HCT116 (cell line): ENCODE measurements at regions not wholly inside any gene's neighbourhood (a gene's known extent, or its start where the extent isn't known, plus 50 kb on each side); places are given as distances from the start of the nearest gene placed in this dataset.

Source experiments
- ATAC-seq: fragments of 200-7000 bp; cut with Tn5 transposase; 2 replicates; pipeline ENCODE4 v1.9.1; 2020; ENCODE audit warnings: mild to moderate bottlenecking, moderate library complexity
- BruUV-seq: library from RNA; stranded (reverse); fragments of 400-500 nt; replicated peaks from 2 replicates; lab custom pipeline; 2021; lab: Mats Ljungman, UMichigan
- CTCF ChIA-PET: fragments of 300-600 bp; sonication (Branson Sonifier 250); formaldehyde crosslinking; loops from one replicate; lab custom pipeline; 2021; ENCODE audit warnings: antibody characterized with exemption; lab: Charles Lee
- POLR2A ChIA-PET: fragments of 300-600, 350-600 bp; sonication (Branson Sonifier 250); formaldehyde crosslinking; loops from one replicate; lab custom pipeline; 2021; ENCODE audit warnings: antibody characterized with exemption; lab: Charles Lee
- RAD21 ChIA-PET, 2 experiments: fragments of 300-600 bp; sonication (Branson Sonifier 250); formaldehyde crosslinking; loops; one replicate each; lab custom pipeline; 2023; ENCODE audit warnings: low total read pairs in 2 of 2; ENCODE audit not compliant: uncharacterized antibody in 2 of 2, unreplicated experiment in 2 of 2, low non-redundant PET in 1 of 2; lab: Charles Lee
- DNase-seq: peaks from one replicate; pipeline ENCODE4 v3.0.0-alpha.2; 2010; ENCODE audit warnings: low read depth, low spot score
- H2AFZ ChIP-seq: fragments of 200-600 bp; shearing (Covaris generic), sonication (generic); 2 replicates; pipeline ENCODE4 v1.6.1; 2017; ENCODE audit warnings: low read depth, mixed run types, mixed read lengths, antibody characterized with exemption, low read length; ENCODE audit not compliant: poor library complexity, severe bottlenecking
- H3K27ac ChIP-seq: 2 replicates; pipeline ENCODE4 v1.5.1; 2012; ENCODE audit warnings: low read depth, low read length
- H3K27me3 ChIP-seq: fragments of 200-600 bp; sonication (generic); 2 replicates; pipeline ENCODE4 v1.6.1; 2016; ENCODE audit warnings: mixed run types, low read length, mixed read lengths; ENCODE audit not compliant: insufficient read depth
- H3K36me3 ChIP-seq, 2 experiments: fragments of 200-500 bp in 1 of 2; fragments of 200-600 bp in 1 of 2; sonication (Bioruptor generic) in 1 of 2; sonication (generic) in 1 of 2; 2 replicates each; pipeline versions ENCODE4 v1.5.1 to v1.6.1; 2014 to 2016; ENCODE audit warnings: low read length in 2 of 2, inconsistent platforms in 1 of 2, mixed read lengths in 1 of 2, mixed run types in 1 of 2; ENCODE audit not compliant: insufficient read depth in 2 of 2, control insufficient read depth in 1 of 2
- H3K4me1 ChIP-seq, 2 experiments: fragments of 200-600 bp in 1 of 2; sonication (generic) in 1 of 2; 2 replicates each; pipeline versions ENCODE4 v1.5.1 to v1.6.1; 2012 to 2017; ENCODE audit warnings: low read length in 2 of 2, inconsistent platforms in 1 of 2, mild to moderate bottlenecking in 1 of 2, mixed read lengths in 1 of 2, mixed run types in 1 of 2, moderate library complexity in 1 of 2; ENCODE audit not compliant: insufficient read depth in 2 of 2, control insufficient read depth in 1 of 2
- H3K4me2 ChIP-seq: fragments of 200-600 bp; sonication (generic); 2 replicates; pipeline ENCODE4 v1.6.1; 2017; ENCODE audit warnings: mixed run types, low read length, mixed read lengths
- H3K4me3 ChIP-seq, 2 experiments: fragments of 200-600 bp in 1 of 2; sonication (generic) in 1 of 2; replicated peaks in 1 of 2; 2 replicates each; pipeline ENCODE4 v1.5.1; 2011 to 2016; ENCODE audit warnings: low read length in 2 of 2, control low read depth in 1 of 2, low read depth in 1 of 2, mild to moderate bottlenecking in 1 of 2, mixed read lengths in 1 of 2, mixed run types in 1 of 2
- H3K79me2 ChIP-seq: fragments of 200-600 bp; sonication (generic); 2 replicates; pipeline ENCODE4 v1.6.1; 2017; ENCODE audit warnings: mild to moderate bottlenecking, mixed run types, low read length, moderate library complexity, mixed read lengths; ENCODE audit not compliant: insufficient read depth
- H3K9ac ChIP-seq: fragments of 200-600 bp; sonication (generic); 2 replicates; pipeline ENCODE4 v1.6.1; 2016; ENCODE audit warnings: low read length, mixed read lengths
- H3K9me2 ChIP-seq: fragments of 200-600 bp; sonication (generic), shearing (Covaris generic); 2 replicates; pipeline ENCODE4 v1.6.1; 2017; ENCODE audit warnings: mixed run types, mild to moderate bottlenecking, moderate library complexity; ENCODE audit not compliant: insufficient read depth
- H3K9me3 ChIP-seq, 2 experiments: fragments of 200-500 bp in 1 of 2; fragments of 200-600 bp in 1 of 2; sonication (Bioruptor generic) in 1 of 2; sonication (generic) in 1 of 2; 2 replicates each; pipeline ENCODE4 v1.6.1; 2014 to 2017; ENCODE audit warnings: low read length in 2 of 2, mixed read lengths in 2 of 2, inconsistent platforms in 1 of 2, low read depth in 1 of 2, mild to moderate bottlenecking in 1 of 2, mixed run types in 1 of 2, moderate library complexity in 1 of 2; ENCODE audit not compliant: control insufficient read depth in 1 of 2, insufficient read depth in 1 of 2
- H4K20me1 ChIP-seq: fragments of 200-600 bp; sonication (generic), shearing (Covaris generic); 2 replicates; pipeline ENCODE4 v1.6.1; 2017; ENCODE audit warnings: mixed run types, mild to moderate bottlenecking, moderate library complexity; ENCODE audit not compliant: insufficient read depth
- CBX3 ChIP-seq: IDR thresholded peaks from 2 replicates; pipeline ENCODE4 v1.6.1; 2012; ENCODE audit warnings: low read depth
- CEBPB ChIP-seq: IDR thresholded peaks from 2 replicates; pipeline ENCODE4 v1.6.1; 2012; ENCODE audit warnings: low read depth
- CTCF ChIP-seq, 3 experiments: fragments of 200-600 bp in 1 of 3; sonication (generic) in 1 of 3; IDR thresholded peaks in 2 of 3; conservative IDR thresholded peaks in 1 of 3; 2 replicates each; pipeline ENCODE4 v1.5.1; 2012 to 2017; ENCODE audit warnings: low read depth in 2 of 3, low read length in 2 of 3, antibody characterized with exemption in 1 of 3, borderline replicate concordance in 1 of 3, control low read depth in 1 of 3, mild to moderate bottlenecking in 1 of 3, mixed read lengths in 1 of 3, mixed run types in 1 of 3, moderate library complexity in 1 of 3; ENCODE audit not compliant: insufficient read depth in 1 of 3
- EGR1 ChIP-seq: IDR thresholded peaks from 2 replicates; pipeline ENCODE4 v1.6.1; 2012; ENCODE audit warnings: low read depth
- ELF1 ChIP-seq: IDR thresholded peaks from 2 replicates; pipeline ENCODE4 v1.6.1; 2012; ENCODE audit warnings: low read depth, borderline replicate concordance
- EZH2 ChIP-seq: fragments of 200-600 bp; sonication (generic); IDR thresholded peaks from 2 replicates; pipeline ENCODE4 v1.6.1; 2017; ENCODE audit warnings: antibody characterized with exemption, mixed run types
- EZH2phosphoT487 ChIP-seq: fragments of 200-600 bp; IDR thresholded peaks from 2 replicates; pipeline ENCODE4 v1.6.1; 2018; ENCODE audit warnings: antibody characterized with exemption, borderline replicate concordance
- MAX ChIP-seq: IDR thresholded peaks from 2 replicates; pipeline ENCODE4 v1.6.1; 2012
- POLR2A ChIP-seq: IDR thresholded peaks from 2 replicates; pipeline ENCODE4 v1.7.0; 2011; ENCODE audit warnings: borderline replicate concordance; ENCODE audit not compliant: insufficient read depth, insufficient read length; ENCODE audit errors: extremely low read depth
- POLR2AphosphoS5 ChIP-seq: IDR thresholded peaks from 2 replicates; pipeline ENCODE4 v1.6.1; 2011; ENCODE audit warnings: mild to moderate bottlenecking, low read depth, low read length, moderate library complexity
- RAD21 ChIP-seq: IDR thresholded peaks from 2 replicates; pipeline ENCODE4 v1.6.1; 2012; ENCODE audit warnings: low read depth, mild to moderate bottlenecking
- REST ChIP-seq: IDR thresholded peaks from 2 replicates; pipeline ENCODE4 v1.6.1; 2012; ENCODE audit warnings: low read depth
- SP1 ChIP-seq: IDR thresholded peaks from 2 replicates; pipeline ENCODE4 v1.6.1; 2012; ENCODE audit warnings: low read depth
- SRF ChIP-seq: IDR thresholded peaks from 2 replicates; pipeline ENCODE4 v1.6.1; 2012; ENCODE audit warnings: low read depth
- YY1 ChIP-seq: IDR thresholded peaks from 2 replicates; pipeline ENCODE4 v1.6.1; 2011; ENCODE audit warnings: low read length, low read depth, moderate library complexity, mild to moderate bottlenecking; ENCODE audit not compliant: insufficient replicate concordance; ENCODE audit errors: extremely low read depth
- ZBTB33 ChIP-seq: IDR thresholded peaks from 2 replicates; pipeline ENCODE4 v1.6.1; 2011; ENCODE audit warnings: mild to moderate bottlenecking, low read length, moderate library complexity; ENCODE audit not compliant: insufficient replicate concordance; ENCODE audit errors: extremely low read depth
- ZFX ChIP-seq: fragments of 450-650 bp; IDR thresholded peaks from 2 replicates; pipeline ENCODE4 v1.6.1; 2017
- intact Hi-C: fragments of 100-400 bp; cut with micrococcal nuclease; formaldehyde crosslinking; loops from 2 replicates; pipeline ENCODE4 v1.10.0; 2022

GRCh38 chr12:28885928-28886327 is 263.1 kb upstream of the FAR2 start:
- CTCF ChIA-PET, result no interaction called here
- Histone ChIP-seq H3K4me1 (no peaks in the 10 kb centered on the region), H2AFZ (no peak overlapping the region), H3K4me2 (no peak overlapping the region), H4K20me1 (no peaks in the 10 kb centered on the region), H3K27me3 (no peaks in the 10 kb centered on the region), H3K36me3 (no peaks in the 10 kb centered on the region), H3K9me2 (no peaks in the 10 kb centered on the region), H3K27ac (no peak overlapping the region), H3K9me3 (no peaks in the 10 kb centered on the region), H3K9ac (no peak overlapping the region), H3K4me3 (no peak overlapping the region), H3K79me2 (no peaks in the 10 kb centered on the region)
- ATAC-seq (no peak), DNase-seq (no peak)
- POLR2A ChIA-PET, result no interaction called here
- RAD21 ChIA-PET, result no interaction called here
- TF ChIP-seq CEBPB, result no peak
- TF ChIP-seq REST, result no peak
- TF ChIP-seq YY1, result no peak
- no peak for TF ChIP-seq POLR2AphosphoS5
- no peak for TF ChIP-seq CBX3
- no peak for TF ChIP-seq SRF
- no peak for TF ChIP-seq SP1
- no peak for TF ChIP-seq RAD21
- no peak for TF ChIP-seq EZH2phosphoT487
- no peak for TF ChIP-seq EGR1
- TF ChIP-seq EZH2, result no peak
- no peak for TF ChIP-seq CTCF (IDR thresholded peaks at IDR 0.05 in 2 of 3, conservative IDR thresholded peaks at IDR 0.05 in 1 of 3; ENCODE audit: borderline replicate concordance in 1 of 3, insufficient read depth in 1 of 3, low read depth in 2 of 3, low read length in 2 of 3)
- TF ChIP-seq MAX, result no peak
- no peak for TF ChIP-seq POLR2A
- TF ChIP-seq ELF1, result no peak
- TF ChIP-seq ZBTB33, result no peak
- TF ChIP-seq ZFX, result no peak
- BruUV-seq, result no TSS peak
- intact Hi-C loops, result no loop called here
